ENCODE measurements at regions not wholly inside any gene's neighbourhood (a gene's known extent, or its start where the extent isn't known, plus 50 kb on each side); places are given as distances from the start of the nearest gene placed in this dataset.

GRCh38 chr10:44647473-44647872 is 262.6 kb upstream of the CXCL12 start:
- H3K27ac Mint-ChIP-seq = no peak overlapping the region

GRCh38 chr10:44647877-44648542 is 263.1 kb upstream of the CXCL12 start:
- Mint-ChIP-seq H3K9me3 (no peaks in the 10 kb centered on the region), H3K36me3 (no peaks in the 10 kb centered on the region), H3K4me1 (no peaks in the 10 kb centered on the region), H3K4me3 (no peak overlapping the region), H3K27me3 (no peaks in the 10 kb centered on the region), H3K27ac (no peak overlapping the region)
- CTCF ChIA-PET = no interaction called here
- no peak for DNase-seq

More at GRCh38 chr10:44647473-44647872, 262.6 kb upstream of the CXCL12 start:
- DNase-seq = no peak
- CTCF ChIA-PET = no interaction called here
- H3K36me3 Mint-ChIP-seq = no peaks in the 10 kb centered on the region
- no peaks in the 10 kb centered on the region for H3K27me3 Mint-ChIP-seq
- no peaks in the 10 kb centered on the region for H3K9me3 Mint-ChIP-seq
- H3K4me1 Mint-ChIP-seq = no peaks in the 10 kb centered on the region
- no peak overlapping the region for H3K4me3 Mint-ChIP-seq

- no peak overlapping the region for H3K27ac Mint-ChIP-seq
- no peaks in the 10 kb centered on the region for H3K4me1 Mint-ChIP-seq
- no peaks in the 10 kb centered on the region for H3K36me3 Mint-ChIP-seq
- H3K9me3 Mint-ChIP-seq = no peaks in the 10 kb centered on the region
- H3K4me3 Mint-ChIP-seq = no peak overlapping the region
- H3K27me3 Mint-ChIP-seq = no peaks in the 10 kb centered on the region
- CTCF ChIA-PET = no interaction called here
- no peak for DNase-seq
Observed at GRCh38 chr10:44650691-44651661, 260.2 kb upstream of the TMEM72 start.

GRCh38 chr10:44651834-44652233 is 259.3 kb upstream of the TMEM72 start:
- DNase-seq = no peak
- Mint-ChIP-seq H3K27ac (no peak overlapping the region), H3K9me3 (no peaks in the 10 kb centered on the region), H3K36me3 (no peaks in the 10 kb centered on the region), H3K4me3 (no peak overlapping the region), H3K27me3 (no peaks in the 10 kb centered on the region), H3K4me1 (no peaks in the 10 kb centered on the region)
- CTCF ChIA-PET = no interaction called here

DNA sequence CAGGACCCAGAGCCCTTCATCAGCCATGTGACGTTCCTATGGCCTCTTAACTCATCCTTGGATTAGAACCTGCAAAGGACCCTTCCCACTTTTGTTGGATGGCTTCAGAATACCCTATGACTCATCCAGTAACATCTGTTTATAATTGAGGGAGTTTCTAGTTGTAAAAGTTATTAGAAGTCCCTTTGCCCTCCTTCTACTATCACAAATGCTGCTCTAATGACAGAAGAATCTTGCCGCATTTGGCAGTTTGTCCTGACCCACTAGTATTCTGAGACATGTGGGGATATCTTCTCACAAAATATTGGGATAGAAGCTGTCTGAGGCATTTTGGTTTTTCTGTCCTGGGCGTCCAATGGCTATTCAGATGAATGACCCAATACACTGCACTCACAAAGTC is 251.8 kb upstream of the TMEM72 start:
- DNase-seq = no peak
- Mint-ChIP-seq H3K9me3 (no peaks in the 10 kb centered on the region), H3K4me3 (no peak overlapping the region), H3K27ac (no peak overlapping the region), H3K4me1 (no peaks in the 10 kb centered on the region), H3K27me3 (no peaks in the 10 kb centered on the region), H3K36me3 (no peaks in the 10 kb centered on the region)
- CTCF ChIA-PET = interaction anchor here (0.6 kb wide), 1 partner anchor 26 kb away, joined by 3 read pairs; no protein-coding TSS in a partner anchor

DNA sequence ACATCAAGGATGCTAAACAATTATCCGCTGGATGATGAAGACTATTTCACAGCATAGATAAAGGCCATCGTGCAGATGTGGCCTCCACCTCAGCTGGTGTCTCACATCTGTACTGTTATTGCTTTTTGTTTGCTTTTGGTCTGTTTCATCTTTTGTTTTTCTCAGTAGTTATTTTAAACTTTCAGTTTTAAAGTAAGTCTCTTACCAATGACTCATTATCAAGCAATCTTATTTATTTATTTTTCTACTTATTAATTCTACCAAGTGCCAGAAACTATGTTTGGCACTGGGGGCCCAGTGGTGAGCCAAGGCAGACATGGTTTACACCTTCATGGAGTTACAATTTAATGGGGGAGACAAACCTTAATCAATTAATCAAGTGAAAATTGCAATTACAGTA is 250.9 kb upstream of the TMEM72 start:
- Mint-ChIP-seq H3K27me3 (no peaks in the 10 kb centered on the region), H3K9me3 (no peaks in the 10 kb centered on the region), H3K4me1 (no peaks in the 10 kb centered on the region), H3K36me3 (no peaks in the 10 kb centered on the region), H3K27ac (no peak overlapping the region), H3K4me3 (no peak overlapping the region)
- CTCF ChIA-PET = interaction anchor here (0.6 kb wide), 1 partner anchor 27 kb away, joined by 3 read pairs; no protein-coding TSS in a partner anchor
- no peak for DNase-seq

DNA sequence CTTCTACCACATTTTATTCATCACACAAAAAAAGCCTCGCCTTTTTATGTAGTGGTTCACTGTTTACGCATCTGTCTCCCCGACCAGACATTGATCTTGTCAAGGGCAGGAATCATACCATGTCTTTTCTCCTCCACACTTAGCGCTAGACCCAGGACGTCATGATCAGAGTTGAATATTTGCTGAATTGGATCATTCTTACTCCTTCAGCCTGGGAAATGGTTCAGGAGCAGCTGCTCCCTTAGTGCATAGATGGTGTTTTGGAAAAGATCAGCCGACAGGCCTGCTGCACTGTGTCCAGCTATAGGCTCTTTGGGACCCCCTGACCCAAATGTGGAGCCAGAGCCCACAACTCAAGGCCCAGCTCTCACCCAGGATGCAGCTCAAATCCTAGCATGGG is 249.1 kb upstream of the TMEM72 start:
- Mint-ChIP-seq H3K27ac (no peak overlapping the region), H3K4me1 (no peaks in the 10 kb centered on the region), H3K27me3 (no peaks in the 10 kb centered on the region), H3K36me3 (no peaks in the 10 kb centered on the region), H3K4me3 (no peak overlapping the region), H3K9me3 (no peaks in the 10 kb centered on the region)
- CTCF ChIA-PET = no interaction called here
- DNase-seq = no peak

DNA sequence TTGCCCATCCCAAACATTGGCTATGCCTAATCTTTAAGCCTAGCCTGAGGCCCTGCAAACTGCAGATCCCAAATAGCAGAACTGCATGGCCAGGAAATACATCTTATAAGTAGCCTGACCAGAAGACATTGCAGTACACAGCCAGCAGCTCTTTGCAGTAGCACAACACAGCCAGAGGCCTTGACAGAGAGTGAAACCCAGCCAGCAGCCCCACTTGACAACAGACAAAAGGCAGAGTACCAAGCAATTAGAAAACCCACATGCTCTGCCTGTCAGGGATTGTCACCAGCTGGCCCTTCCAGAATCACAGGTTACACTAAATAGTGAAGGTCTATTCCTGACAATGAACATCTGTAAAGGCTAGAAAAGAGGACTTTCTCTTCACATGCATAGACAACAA is 242.8 kb upstream of the TMEM72 start:
- Mint-ChIP-seq H3K27ac (no peak overlapping the region), H3K36me3 (no peaks in the 10 kb centered on the region), H3K4me1 (no peaks in the 10 kb centered on the region), H3K27me3 (no peaks in the 10 kb centered on the region), H3K9me3 (no peaks in the 10 kb centered on the region), H3K4me3 (no peak overlapping the region)
- DNase-seq = no peak
- CTCF ChIA-PET = no interaction called here

DNA sequence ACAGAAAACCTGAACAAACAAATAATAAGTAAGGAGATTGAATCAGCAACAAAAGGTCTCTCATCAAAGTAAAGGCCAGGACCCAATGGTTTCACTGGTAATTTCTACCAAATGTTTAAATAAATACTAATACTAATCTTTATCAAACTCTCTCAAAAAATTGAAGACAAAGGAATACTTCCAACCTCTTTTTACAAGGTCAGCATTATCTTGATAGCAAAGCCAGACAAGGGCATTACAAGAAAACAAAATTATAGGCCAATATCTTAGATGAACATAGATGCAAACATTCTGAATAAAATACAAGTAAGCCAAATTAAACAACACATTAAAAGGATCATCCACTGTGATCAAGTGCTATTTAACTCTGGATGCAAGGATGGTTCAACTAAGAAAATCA is 239.8 kb upstream of the TMEM72 start:
- no peaks in the 10 kb centered on the region for H3K27me3 Mint-ChIP-seq
- CTCF ChIA-PET = no interaction called here
- H3K27ac Mint-ChIP-seq = no peak overlapping the region
- H3K36me3 Mint-ChIP-seq = no peaks in the 10 kb centered on the region
- no peak overlapping the region for H3K4me3 Mint-ChIP-seq
- no peak for DNase-seq
- H3K9me3 Mint-ChIP-seq = no peaks in the 10 kb centered on the region
- H3K4me1 Mint-ChIP-seq = no peaks in the 10 kb centered on the region

DNA sequence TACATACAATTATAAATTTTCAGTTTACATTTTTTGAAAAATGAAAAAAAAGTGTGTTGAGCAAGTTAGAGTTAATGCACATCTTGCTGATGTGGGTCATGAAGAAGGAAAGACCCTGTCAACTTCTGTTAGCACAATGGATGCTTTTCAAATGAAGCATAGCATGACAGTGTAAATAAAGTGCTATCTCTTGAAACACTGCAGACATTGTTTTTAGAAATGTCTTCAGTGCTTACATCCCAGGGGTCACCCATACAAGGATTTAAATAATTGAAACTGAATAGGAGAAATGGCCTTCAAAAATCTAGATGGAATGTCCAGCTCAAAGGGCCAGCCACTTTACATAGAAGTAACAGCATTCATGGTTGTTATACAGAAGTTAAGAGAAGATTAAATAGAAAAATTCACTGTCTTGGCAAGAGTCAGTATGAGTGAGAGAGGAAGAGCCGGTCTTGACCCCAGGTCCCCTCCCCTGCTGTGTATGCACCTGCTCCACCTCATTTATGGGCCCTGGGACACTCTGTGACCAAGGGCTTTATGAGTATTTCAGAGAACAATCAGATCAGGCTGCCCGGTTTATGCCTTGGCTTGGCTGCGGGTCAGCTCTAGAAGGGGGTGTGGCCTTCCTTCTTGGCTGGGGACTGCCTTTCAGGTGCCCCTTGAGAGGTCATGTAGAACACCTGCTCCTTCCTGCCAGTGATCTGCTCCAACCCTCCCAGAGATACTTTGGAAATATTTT is 237.7 kb upstream of the TMEM72 start:
- Mint-ChIP-seq H3K9me3 (no peaks in the 10 kb centered on the region), H3K27me3 (no peaks in the 10 kb centered on the region), H3K27ac (no peak overlapping the region), H3K36me3 (no peaks in the 10 kb centered on the region), H3K4me3 (no peak overlapping the region), H3K4me1 (no peaks in the 10 kb centered on the region)
- CTCF ChIA-PET = no interaction called here
- no peak for DNase-seq

DNA sequence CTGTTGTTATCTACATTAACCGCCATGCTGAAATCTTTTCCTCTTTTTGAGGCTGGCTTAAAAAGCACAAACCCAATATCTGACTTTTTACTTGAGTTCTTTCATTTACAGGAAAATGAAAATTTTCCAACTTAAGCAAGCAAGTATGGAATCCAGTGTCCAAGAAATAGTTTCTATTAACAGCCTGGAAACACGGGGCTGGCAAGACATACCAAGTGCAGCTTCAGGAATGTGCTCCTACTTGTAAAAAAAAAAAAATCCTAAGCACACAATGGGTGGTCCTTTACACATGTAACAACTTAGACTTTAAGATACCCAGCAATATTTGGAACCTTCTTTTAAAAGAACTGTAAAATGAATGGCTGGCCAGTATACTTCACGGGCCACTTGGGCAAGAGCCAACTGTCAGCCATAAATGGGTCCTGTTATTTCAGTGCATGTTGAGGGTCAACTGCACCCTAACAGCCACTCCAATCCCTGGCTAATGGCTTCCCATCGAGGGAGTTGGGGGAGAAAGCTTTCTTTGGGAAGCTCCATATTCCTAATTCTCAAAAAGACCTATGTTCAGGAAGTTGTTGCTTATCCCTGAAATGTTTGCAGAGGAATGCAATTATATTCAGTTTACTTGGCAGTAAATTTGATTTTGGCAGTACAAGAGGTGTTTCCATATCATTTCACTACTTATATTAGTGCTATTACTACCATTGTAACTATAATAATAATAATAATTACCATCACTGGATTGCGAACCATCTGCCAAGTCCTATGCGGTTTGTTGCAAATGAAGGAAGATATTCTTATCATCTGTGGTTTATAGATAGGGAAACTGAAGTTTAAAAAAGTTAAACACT is 236.4 kb upstream of the TMEM72 start:
- no peak for DNase-seq

DNA sequence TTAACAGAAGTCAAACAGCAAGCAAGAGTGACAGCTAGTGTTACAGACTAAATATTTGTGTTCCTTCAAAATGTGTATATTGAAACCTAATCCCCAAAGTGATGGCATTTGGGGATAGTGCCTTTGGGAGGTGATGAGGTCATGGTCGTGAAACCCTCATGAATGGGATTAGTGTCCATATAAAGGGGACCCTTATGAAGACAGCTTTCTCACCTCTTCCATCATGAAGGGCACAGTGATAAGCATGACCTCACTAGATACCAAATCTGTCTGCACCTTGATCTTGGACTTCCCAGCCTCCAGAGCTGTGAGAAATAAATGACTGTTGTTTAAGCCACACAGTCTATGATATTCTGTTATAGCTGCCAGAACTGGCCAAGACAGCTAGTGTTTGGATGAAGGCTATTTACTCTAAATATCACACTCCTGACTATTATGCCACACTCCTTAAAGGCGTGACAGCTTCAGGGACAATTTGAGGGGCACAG is 235.7 kb upstream of the TMEM72 start:
- Mint-ChIP-seq H3K9me3 (no peaks in the 10 kb centered on the region), H3K4me1 (no peaks in the 10 kb centered on the region), H3K27me3 (no peaks in the 10 kb centered on the region), H3K27ac (no peak overlapping the region), H3K36me3 (no peaks in the 10 kb centered on the region), H3K4me3 (no peak overlapping the region)
- CTCF ChIA-PET = no interaction called here
- no peak for DNase-seq

More for the DNA sequence above, 236.4 kb upstream of the TMEM72 start:
- H3K4me1 Mint-ChIP-seq = no peaks in the 10 kb centered on the region
- CTCF ChIA-PET = no interaction called here
- H3K9me3 Mint-ChIP-seq = no peaks in the 10 kb centered on the region
- no peak overlapping the region for H3K27ac Mint-ChIP-seq
- H3K27me3 Mint-ChIP-seq = no peaks in the 10 kb centered on the region
- no peak overlapping the region for H3K4me3 Mint-ChIP-seq
- no peaks in the 10 kb centered on the region for H3K36me3 Mint-ChIP-seq

GRCh38 chr10:44680764-44681163 is 230.4 kb upstream of the TMEM72 start:
- H3K4me3 Mint-ChIP-seq = no peak overlapping the region
- no peak for DNase-seq
- H3K4me1 Mint-ChIP-seq = no peaks in the 10 kb centered on the region
- H3K9me3 Mint-ChIP-seq = no peaks in the 10 kb centered on the region
- no peaks in the 10 kb centered on the region for H3K27me3 Mint-ChIP-seq
- CTCF ChIA-PET = no interaction called here
- H3K36me3 Mint-ChIP-seq = no peaks in the 10 kb centered on the region
- no peak overlapping the region for H3K27ac Mint-ChIP-seq

DNA sequence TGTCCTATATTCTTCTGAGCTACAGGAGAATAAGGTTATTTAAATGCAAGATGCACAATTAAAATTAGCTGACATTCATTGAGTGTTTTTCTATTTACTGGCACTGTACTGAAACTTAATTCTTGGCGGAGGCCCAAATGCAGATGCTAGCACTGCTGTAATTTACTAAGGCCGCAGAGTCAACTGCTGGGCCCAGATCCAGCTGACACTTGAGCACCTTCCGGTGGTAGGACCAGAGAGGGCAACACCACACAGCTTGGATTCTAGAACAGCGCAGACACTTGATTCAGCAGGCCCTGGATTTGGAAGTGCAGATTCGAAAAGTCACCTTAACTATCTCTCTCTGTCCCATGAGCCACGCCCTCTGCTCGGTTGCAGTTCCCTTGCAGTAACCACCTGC is 228.6 kb upstream of the TMEM72 start:
- H3K27me3 Mint-ChIP-seq = no peaks in the 10 kb centered on the region
- DNase-seq = no peak
- H3K36me3 Mint-ChIP-seq = no peaks in the 10 kb centered on the region
- no peaks in the 10 kb centered on the region for H3K4me1 Mint-ChIP-seq
- H3K27ac Mint-ChIP-seq = no peak overlapping the region
- H3K4me3 Mint-ChIP-seq = no peak overlapping the region
- CTCF ChIA-PET = no interaction called here
- no peaks in the 10 kb centered on the region for H3K9me3 Mint-ChIP-seq
